Type B pancreatic cell (in vitro differentiated cells): ENCODE measurements at regions not wholly inside any gene's neighbourhood (a gene's known extent, or its start where the extent isn't known, plus 50 kb on each side); places are given as distances from the start of the nearest gene placed in this dataset.
A peak's percentile ranks its signal among the peaks of the same experiment; 100 is the strongest.

ENCODE experiments used
- DNase-seq: peaks from one replicate; pipeline ENCODE4 v3.0.0; 2021; ENCODE audit warnings: mixed read lengths; ENCODE audit not compliant: unreplicated experiment; ENCODE audit errors: extremely low spot score
- H3K27ac Mint-ChIP-seq: 2 replicates; pipeline ENCODE4 v1.8.0; 2021; ENCODE audit warnings: mild to moderate bottlenecking, mixed read lengths
- H3K27me3 Mint-ChIP-seq: 2 replicates; pipeline ENCODE4 v1.8.0; 2021; ENCODE audit warnings: mixed read lengths
- H3K36me3 Mint-ChIP-seq: 2 replicates; pipeline ENCODE4 v1.8.0; 2021; ENCODE audit warnings: mixed read lengths
- H3K4me1 Mint-ChIP-seq: one replicate; pipeline ENCODE4 v1.8.0; 2021; ENCODE audit warnings: mixed read lengths; ENCODE audit not compliant: unreplicated experiment
- H3K4me3 Mint-ChIP-seq: 2 replicates; pipeline ENCODE4 v1.8.0; 2021; ENCODE audit warnings: mild to moderate bottlenecking, mixed read lengths
- H3K9me3 Mint-ChIP-seq: 2 replicates; pipeline ENCODE4 v1.8.0; 2021; ENCODE audit warnings: mixed read lengths
- TF ChIP-seq, protein P1 (sequence below): fragments of 200-600 bp; sonication (generic); conservative IDR thresholded peaks from 2 replicates; pipeline ENCODE4 v1.5.0; 2021; ENCODE audit warnings: antibody characterized with exemption, mild to moderate bottlenecking

DNA sequence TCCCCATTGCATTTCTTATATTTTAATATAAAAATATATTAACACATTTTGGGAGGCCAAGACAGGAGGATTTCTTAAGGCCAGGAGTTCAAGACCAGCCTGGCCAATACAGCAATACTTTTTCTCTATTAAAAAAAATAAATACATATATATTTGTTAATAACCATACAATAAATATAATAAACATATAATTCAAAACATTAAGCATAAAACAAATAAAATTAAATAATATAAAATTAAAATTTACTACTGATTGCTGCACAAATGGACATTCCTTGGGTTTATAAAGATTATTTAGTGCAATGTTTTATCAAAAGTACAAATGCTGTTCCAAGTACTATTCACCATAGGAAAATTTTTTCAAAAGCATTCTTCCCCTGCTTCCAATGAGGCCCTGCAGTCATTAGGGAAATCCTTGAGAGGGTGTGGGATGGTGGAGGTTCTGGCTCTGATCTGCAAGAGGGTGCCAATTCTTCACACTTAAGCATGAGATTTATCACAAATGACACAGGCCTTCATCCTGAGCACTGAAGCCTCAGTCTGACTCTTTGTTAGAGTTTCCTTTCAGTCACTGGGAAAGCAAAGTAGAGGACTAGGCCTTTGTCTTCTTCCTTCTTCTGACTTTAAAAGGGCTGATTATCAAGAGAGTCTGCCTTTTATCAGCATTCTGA lies 596.7 kb downstream of the EPM2A start:
- no peak for DNase-seq
- H3K4me1 Mint-ChIP-seq: peaks cover 16% of the 10 kb centered on the region
- no peaks in the 10 kb centered on the region for H3K27me3 Mint-ChIP-seq
- H3K9me3 Mint-ChIP-seq: no peaks in the 10 kb centered on the region
- no peak overlapping the region for H3K4me3 Mint-ChIP-seq
- H3K36me3 Mint-ChIP-seq: no peaks in the 10 kb centered on the region
- TF ChIP-seq, protein P1, sequence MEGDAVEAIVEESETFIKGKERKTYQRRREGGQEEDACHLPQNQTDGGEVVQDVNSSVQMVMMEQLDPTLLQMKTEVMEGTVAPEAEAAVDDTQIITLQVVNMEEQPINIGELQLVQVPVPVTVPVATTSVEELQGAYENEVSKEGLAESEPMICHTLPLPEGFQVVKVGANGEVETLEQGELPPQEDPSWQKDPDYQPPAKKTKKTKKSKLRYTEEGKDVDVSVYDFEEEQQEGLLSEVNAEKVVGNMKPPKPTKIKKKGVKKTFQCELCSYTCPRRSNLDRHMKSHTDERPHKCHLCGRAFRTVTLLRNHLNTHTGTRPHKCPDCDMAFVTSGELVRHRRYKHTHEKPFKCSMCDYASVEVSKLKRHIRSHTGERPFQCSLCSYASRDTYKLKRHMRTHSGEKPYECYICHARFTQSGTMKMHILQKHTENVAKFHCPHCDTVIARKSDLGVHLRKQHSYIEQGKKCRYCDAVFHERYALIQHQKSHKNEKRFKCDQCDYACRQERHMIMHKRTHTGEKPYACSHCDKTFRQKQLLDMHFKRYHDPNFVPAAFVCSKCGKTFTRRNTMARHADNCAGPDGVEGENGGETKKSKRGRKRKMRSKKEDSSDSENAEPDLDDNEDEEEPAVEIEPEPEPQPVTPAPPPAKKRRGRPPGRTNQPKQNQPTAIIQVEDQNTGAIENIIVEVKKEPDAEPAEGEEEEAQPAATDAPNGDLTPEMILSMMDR: no peak
- peak overlapping the region; percentile 35 for H3K27ac Mint-ChIP-seq

DNA sequence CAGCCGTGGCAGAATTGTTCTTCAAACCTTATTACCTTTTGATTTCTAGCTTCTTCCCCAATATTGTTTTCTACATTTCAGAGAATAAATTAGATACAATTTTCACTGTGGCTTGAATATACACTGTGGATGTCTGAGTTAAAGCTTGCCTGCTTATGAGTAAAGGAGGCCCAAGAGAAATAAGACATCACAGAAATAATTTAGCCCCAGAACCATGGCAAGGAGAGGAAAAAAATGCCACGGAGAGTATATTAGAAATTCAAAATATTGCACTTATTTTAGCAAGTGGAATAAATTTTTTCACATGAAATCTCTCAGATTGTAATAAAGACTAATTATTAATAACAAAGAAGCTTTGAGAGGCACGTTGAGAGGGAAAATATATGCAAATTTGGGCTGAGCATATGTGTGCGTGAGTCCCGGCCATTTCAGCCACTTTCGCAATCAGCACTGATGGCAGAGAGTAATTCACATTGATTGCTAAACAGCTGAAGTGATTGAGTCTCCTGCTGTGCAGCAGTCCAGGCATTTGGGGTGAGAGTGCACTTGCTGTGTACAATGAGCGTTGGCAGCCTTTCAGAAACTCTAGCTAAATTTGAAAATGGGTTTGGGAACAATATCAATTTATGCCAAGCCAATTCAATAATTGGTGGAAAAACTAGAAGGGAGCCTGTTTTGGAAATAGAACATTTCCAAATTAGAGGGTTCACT lies 596.0 kb downstream of the EPM2A start:
- DNase-seq: no peak
- no peaks in the 10 kb centered on the region for H3K27me3 Mint-ChIP-seq
- no peak overlapping the region for H3K27ac Mint-ChIP-seq
- peaks cover 16% of the 10 kb centered on the region for H3K4me1 Mint-ChIP-seq
- TF ChIP-seq, protein P1: no peak
- no peaks in the 10 kb centered on the region for H3K36me3 Mint-ChIP-seq
- H3K4me3 Mint-ChIP-seq: no peak overlapping the region
- no peaks in the 10 kb centered on the region for H3K9me3 Mint-ChIP-seq

DNA sequence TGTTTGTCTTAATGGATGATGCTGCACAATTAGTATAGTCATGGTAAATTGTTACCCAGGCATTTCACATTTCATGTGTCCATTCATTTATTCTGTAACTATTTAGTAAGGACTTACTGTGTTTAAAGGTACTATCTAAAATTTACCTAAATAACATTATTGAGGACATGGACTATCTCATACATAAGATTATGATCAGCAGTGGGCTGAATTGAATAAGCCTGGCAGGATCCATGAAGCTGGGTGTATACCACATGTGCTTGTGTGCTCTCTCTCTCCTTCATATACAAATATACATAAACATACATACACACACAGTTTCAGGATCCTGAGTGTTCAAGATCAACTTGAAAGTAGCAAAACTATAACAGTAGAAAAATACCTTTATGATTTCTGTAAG lies 595.4 kb downstream of the EPM2A start:
- no peak for DNase-seq
- H3K4me1 Mint-ChIP-seq: peaks cover 16% of the 10 kb centered on the region
- TF ChIP-seq, protein P1: no peak
- H3K27ac Mint-ChIP-seq: no peak overlapping the region
- H3K4me3 Mint-ChIP-seq: no peak overlapping the region
- H3K9me3 Mint-ChIP-seq: no peaks in the 10 kb centered on the region
- H3K36me3 Mint-ChIP-seq: no peaks in the 10 kb centered on the region
- H3K27me3 Mint-ChIP-seq: no peaks in the 10 kb centered on the region

DNA sequence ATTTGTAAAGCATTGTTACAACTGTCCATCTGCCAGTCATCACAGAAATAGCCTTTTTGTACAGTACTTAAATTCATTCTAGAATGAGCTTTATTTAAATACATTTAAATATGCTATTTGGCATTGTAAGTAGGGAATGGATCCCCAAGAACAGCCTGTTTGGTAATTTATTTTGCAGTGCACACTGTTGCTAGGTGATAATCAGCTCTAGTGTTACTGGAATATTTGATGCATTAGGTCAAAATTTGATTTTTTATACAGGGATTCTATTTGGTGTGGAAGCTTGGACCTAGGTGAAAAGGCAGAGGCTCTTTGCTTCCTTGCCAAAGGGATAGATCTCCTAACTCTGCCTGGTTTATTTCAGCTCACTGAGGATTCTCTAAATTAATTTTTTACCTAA lies 593.7 kb downstream of the EPM2A start:
- Mint-ChIP-seq H3K9me3 (no peaks in the 10 kb centered on the region), H3K36me3 (no peaks in the 10 kb centered on the region)

DNA sequence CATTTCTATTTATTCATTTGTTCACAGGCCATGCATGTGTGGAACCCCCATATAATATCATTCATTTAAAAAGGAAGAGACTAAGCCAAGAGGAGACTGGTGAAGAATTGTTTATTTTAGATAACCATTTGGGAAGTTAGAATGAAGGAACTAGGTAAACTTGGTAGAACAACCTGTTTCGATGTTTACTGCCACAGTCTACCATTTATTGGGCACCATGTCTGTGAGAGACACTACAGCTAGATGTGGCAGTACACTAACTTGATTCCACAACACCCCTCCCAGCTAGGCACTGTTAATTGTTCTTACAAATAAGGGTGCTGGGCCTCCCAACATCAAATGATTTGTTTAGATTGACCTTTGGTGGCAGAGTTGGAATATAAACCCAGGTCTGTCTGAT lies 592.4 kb downstream of the EPM2A start:
- no peaks in the 10 kb centered on the region for H3K9me3 Mint-ChIP-seq
- no peaks in the 10 kb centered on the region for H3K36me3 Mint-ChIP-seq
- DNase-seq: no peak
- peaks cover 16% of the 10 kb centered on the region for H3K4me1 Mint-ChIP-seq
- peaks cover 3% of the 10 kb centered on the region for H3K27me3 Mint-ChIP-seq
- no peak overlapping the region for H3K4me3 Mint-ChIP-seq
- no peak overlapping the region for H3K27ac Mint-ChIP-seq
- TF ChIP-seq, protein P1: no peak

More for the DNA sequence above, 593.7 kb downstream of the EPM2A start:
- H3K27ac Mint-ChIP-seq: no peak overlapping the region
- H3K4me3 Mint-ChIP-seq: no peak overlapping the region
- DNase-seq: no peak
- TF ChIP-seq, protein P1: no peak
- no peaks in the 10 kb centered on the region for H3K27me3 Mint-ChIP-seq
- peaks cover 16% of the 10 kb centered on the region for H3K4me1 Mint-ChIP-seq
